ENCODE measurements at regions not wholly inside any gene's neighbourhood (a gene's known extent, or its start where the extent isn't known, plus 50 kb on each side); places are given as distances from the start of the nearest gene placed in this dataset.

GRCh38 chr3:161156936-161157335 is 51.8 kb upstream of the B3GALNT1 start:
- no peak for DNase-seq (ENCODE audit: low read depth)

- no peak for DNase-seq (ENCODE audit: low read depth)
Measured at GRCh38 chr3:161161603-161162002, 56.5 kb upstream of the B3GALNT1 start.

DNA sequence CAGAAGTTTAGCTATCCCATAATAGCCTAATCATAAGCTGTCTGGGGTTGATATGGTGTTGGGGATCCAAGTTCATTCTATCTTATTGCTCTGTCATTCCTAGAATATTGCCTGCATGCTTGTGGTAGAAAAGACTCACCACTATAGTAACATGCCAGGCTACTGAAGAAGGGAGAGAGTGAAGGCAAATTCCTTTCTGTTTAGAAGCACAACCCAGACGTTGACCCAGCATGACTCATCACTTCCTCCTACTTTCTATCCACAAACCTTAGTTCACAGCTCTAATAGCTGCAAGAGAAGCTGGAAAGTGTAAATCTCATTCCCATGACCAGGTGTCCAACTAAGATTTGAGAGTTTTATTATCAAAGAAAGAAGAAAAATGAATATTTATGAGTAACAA is 57.8 kb upstream of the NMD3 start:
- DNase-seq (ENCODE audit: low read depth), result peak; percentile 73

GRCh38 chr3:161166051-161166450 is 55.1 kb upstream of the NMD3 start:
- no peak for DNase-seq (ENCODE audit: low read depth)

- DNase-seq (ENCODE audit: low read depth), result peak; percentile 69
Measured at GRCh38 chr3:161171113-161171512, 50.0 kb upstream of the NMD3 start.

Data from fibroblast of the conjunctiva (primary cell).